ENCODE measurements at regions not wholly inside any gene's neighbourhood (a gene's known extent, or its start where the extent isn't known, plus 50 kb on each side); places are given as distances from the start of the nearest gene placed in this dataset.
"Not testable (repeated sequence)": the region's sequence is repeated elsewhere in the genome, so short reads cannot be mapped to it uniquely, and the experiment has no call there.

GRCh38 chr6:16901782-16902181 lies 140.5 kb upstream of the ATXN1 start:
- peak; percentile 51 for DNase-seq

- DNase-seq, result no peak
Observed at GRCh38 chr6:16901306-16901705, 140.0 kb upstream of the ATXN1 start.

GRCh38 chr6:16898640-16899396 lies 137.6 kb upstream of the ATXN1 start:
- no peak for DNase-seq

GRCh38 chr6:16897669-16898068 lies 136.4 kb upstream of the ATXN1 start:
- no peak for DNase-seq

- no peak for DNase-seq
Observed at GRCh38 chr6:16894301-16894700, 133.0 kb upstream of the ATXN1 start.

- not testable (repeated sequence) for DNase-seq
Observed at GRCh38 chr6:16891110-16891509, 129.8 kb upstream of the ATXN1 start.

GRCh38 chr6:16885411-16886160 lies 124.3 kb upstream of the ATXN1 start:
- DNase-seq, result no peak

- DNase-seq, result no peak
Observed at GRCh38 chr6:16884526-16884925, 123.3 kb upstream of the ATXN1 start.

GRCh38 chr6:16883414-16883813 lies 122.2 kb upstream of the ATXN1 start:
- DNase-seq, result no peak

GRCh38 chr6:16882230-16882629 lies 121.0 kb upstream of the ATXN1 start:
- no peak for DNase-seq

- not testable (repeated sequence) for DNase-seq
Observed at GRCh38 chr6:16876852-16877251, 115.6 kb upstream of the ATXN1 start.

- peak; percentile 16 for DNase-seq
Observed at GRCh38 chr6:16876201-16876600, 114.9 kb upstream of the ATXN1 start.

- DNase-seq, result no peak
Observed at GRCh38 chr6:16873698-16874097, 112.4 kb upstream of the ATXN1 start.

GRCh38 chr6:16872543-16873235 lies 111.4 kb upstream of the ATXN1 start:
- DNase-seq, result no peak

- no peak for DNase-seq
Observed at GRCh38 chr6:16871047-16871446, 109.8 kb upstream of the ATXN1 start.

- DNase-seq, result peak; percentile 61
Observed at GRCh38 chr6:16868968-16869367, 107.7 kb upstream of the ATXN1 start.

GRCh38 chr6:16857969-16858592 lies 96.8 kb upstream of the ATXN1 start:
- DNase-seq, result no peak

GRCh38 chr6:16855460-16855859 lies 94.2 kb upstream of the ATXN1 start:
- no peak for DNase-seq

- no peak for DNase-seq
Observed at GRCh38 chr6:16854986-16855385, 93.7 kb upstream of the ATXN1 start.

GRCh38 chr6:16852671-16853070 lies 91.4 kb upstream of the ATXN1 start:
- DNase-seq, result no peak

- no peak for DNase-seq
Observed at GRCh38 chr6:16851758-16852157, 90.5 kb upstream of the ATXN1 start.

- peak; percentile 51 for DNase-seq
Observed at GRCh38 chr6:16851044-16851540, 89.8 kb upstream of the ATXN1 start.

GRCh38 chr6:16850681-16851026 lies 89.4 kb upstream of the ATXN1 start:
- no peak for DNase-seq
